Gastrocnemius medialis (tissue), 4 donors: ENCODE measurements at regions not wholly inside any gene's neighbourhood (a gene's known extent, or its start where the extent isn't known, plus 50 kb on each side); places are given as distances from the start of the nearest gene placed in this dataset.

Experiments
- POLR2A ChIP-seq, 2 donors: fragments of 450-650 bp; IDR thresholded peaks; one replicate each; pipeline ENCODE4 v1.6.1; 2017; ENCODE audit warnings: antibody characterized with exemption in 2 of 2, mild to moderate bottlenecking in 2 of 2, moderate library complexity in 2 of 2
- TF ChIP-seq, protein P1 (sequence below), 5 experiments: fragments of 450-650 bp in 3 of 5; fragments of 200-600 bp in 2 of 5; sonication (generic) in 2 of 5; IDR thresholded peaks in 4 of 5; conservative IDR thresholded peaks in 1 of 5; 1 replicate in 4 of 5; 2 replicates in 1 of 5; pipeline ENCODE4 v1.5.1; 2016 to 2019; ENCODE audit warnings: antibody characterized with exemption in 5 of 5, mild to moderate bottlenecking in 3 of 5, moderate library complexity in 3 of 5

DNA sequence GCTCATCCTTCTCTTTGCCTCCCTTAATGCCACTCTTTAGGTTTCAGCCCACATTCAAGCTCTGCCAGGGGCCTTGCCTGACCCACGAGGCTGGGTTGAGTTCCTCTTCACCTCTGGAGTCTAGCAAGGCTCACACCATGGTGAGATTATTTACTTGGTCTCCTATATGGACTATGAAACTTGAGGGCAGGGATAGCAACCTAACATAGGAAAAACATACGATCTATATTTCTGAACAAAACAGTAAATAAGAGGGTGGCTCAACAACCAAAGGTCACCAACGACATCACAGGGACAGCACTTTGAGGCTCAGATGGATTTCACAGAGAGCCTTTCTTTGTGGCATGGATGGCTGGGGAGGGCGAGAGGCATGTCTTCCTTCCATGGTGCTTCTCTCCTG lies 197.0 kb downstream of the MAF start:
- TF ChIP-seq POLR2A (IDR thresholded peaks at IDR 0.05), result no peak
- TF ChIP-seq, protein P1, sequence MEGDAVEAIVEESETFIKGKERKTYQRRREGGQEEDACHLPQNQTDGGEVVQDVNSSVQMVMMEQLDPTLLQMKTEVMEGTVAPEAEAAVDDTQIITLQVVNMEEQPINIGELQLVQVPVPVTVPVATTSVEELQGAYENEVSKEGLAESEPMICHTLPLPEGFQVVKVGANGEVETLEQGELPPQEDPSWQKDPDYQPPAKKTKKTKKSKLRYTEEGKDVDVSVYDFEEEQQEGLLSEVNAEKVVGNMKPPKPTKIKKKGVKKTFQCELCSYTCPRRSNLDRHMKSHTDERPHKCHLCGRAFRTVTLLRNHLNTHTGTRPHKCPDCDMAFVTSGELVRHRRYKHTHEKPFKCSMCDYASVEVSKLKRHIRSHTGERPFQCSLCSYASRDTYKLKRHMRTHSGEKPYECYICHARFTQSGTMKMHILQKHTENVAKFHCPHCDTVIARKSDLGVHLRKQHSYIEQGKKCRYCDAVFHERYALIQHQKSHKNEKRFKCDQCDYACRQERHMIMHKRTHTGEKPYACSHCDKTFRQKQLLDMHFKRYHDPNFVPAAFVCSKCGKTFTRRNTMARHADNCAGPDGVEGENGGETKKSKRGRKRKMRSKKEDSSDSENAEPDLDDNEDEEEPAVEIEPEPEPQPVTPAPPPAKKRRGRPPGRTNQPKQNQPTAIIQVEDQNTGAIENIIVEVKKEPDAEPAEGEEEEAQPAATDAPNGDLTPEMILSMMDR (IDR thresholded peaks at IDR 0.05 in 4 of 5, conservative IDR thresholded peaks at IDR 0.05 in 1 of 5), result no peak
